ENCODE measurements at regions not wholly inside any gene's neighbourhood (a gene's known extent, or its start where the extent isn't known, plus 50 kb on each side); places are given as distances from the start of the nearest gene placed in this dataset.
"Not testable (repeated sequence)": the region's sequence is repeated elsewhere in the genome, so short reads cannot be mapped to it uniquely, and the experiment has no call there.

DNA sequence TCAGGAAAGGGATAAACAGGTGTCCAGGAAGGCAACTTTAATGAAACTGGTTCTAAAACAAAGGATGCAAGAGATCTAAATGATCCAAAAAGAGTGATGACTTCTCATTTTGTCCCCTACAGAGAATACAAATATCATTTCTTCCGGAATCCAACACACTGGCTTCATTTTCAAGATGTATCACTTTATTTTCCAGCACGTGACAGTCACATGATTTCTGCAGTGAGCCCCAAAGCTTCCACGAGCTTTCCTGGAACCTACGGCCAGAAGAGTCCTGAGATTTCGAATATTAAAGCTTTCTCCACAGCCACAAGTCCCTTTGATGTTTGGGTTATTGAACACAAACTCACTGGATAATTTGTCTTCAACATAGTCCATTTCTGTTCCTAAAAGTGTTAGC lies 198.0 kb downstream of the LRRC70 start:
- DNase-seq (ENCODE audit: low read depth): not testable (repeated sequence)

DNA sequence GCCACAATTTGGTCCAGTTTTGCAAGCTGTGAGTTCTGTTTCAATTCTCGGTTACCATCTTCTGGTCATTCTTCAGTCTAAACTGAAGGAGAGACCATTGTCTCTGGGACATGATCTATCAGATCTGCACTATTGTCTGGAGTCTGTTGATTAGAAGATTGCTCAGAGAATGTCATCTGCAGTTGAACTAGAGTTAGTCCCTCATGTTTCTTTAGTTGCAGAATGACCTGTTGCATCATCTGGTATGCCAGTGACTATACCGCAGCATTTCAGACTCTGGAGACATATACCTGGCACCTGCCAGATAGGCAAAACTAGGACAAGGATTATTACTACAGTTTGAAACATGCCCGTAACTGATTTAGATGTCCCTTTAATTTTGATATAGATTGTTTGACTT lies 194.8 kb downstream of the LRRC70 start:
- DNase-seq (ENCODE audit: low read depth): no peak

DNA sequence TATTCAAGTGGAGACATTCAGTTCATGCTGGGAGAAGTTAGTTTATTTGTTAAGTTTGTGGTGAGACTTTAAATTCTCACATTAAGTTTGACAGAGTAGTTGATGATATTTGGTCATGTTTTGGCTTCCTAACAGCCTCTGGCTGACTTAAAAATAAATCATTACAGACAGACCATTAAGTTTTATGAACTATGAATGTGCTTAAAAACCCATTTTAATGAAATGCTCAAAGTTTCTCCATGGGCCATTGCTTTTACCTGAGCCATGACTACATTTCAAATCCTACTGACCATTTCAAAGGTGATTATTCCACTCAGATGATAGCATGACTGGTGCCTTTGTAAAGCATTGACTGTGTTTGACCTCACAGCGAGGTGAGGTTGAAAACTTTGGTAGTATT lies 192.7 kb downstream of the LRRC70 start:
- DNase-seq (ENCODE audit: low read depth): no peak

DNA sequence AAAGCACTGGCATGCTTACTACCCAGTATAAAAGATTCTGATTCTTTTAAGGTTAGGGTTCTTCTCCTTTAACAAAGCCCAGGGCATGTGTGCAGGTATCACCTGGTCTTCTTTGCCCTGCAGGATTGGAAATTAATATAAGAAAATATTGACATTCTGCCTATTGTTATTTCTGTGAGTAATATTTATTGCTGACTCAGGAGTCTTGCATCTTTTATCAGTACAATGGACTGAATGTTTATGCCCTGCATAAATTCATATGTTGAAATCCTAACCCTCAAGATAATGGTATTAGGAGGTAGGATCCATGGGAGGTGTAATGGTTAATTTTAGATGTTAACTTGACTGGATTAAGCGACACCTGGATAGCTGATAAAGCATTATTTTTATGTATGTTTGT lies 189.0 kb downstream of the LRRC70 start:
- no peak for DNase-seq (ENCODE audit: low read depth)

DNA sequence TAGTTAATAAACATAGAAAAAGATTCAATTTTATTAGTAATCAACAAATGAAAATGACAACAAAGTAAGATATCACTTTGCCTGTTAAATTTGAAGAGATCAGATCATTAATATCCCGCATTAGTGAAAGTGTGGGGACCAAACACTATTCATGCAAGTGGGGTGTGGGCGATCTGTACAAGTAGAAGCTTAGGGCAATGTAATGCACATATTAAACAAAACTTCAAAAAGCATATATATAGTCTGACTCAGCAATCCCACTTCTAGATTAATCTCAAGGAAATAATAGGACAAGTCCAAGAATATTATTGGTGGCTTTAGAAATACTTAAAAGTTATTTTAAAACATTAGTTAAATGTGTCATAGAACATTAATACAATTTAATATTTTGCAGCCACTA lies 188.5 kb downstream of the LRRC70 start:
- DNase-seq (ENCODE audit: low read depth): no peak

DNA sequence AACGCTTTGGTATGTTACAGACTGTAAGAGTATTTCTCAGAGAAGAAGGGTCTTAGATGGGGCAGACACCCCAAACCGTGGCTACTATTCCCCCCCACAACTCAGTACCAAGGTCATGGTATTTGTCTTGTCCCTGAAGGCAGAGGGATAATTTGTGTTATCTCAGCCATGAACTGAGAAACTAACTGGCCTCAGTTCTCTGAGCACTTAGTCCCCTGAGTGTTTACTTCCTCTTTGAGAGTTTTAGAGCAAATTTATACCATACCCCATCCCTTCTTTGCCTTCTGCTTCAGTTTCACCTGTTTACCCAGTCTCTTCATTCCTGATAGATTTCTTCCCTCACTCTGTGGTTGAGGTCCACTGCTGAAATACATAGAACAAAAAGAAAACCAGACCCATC lies 183.9 kb downstream of the LRRC70 start:
- no peak for DNase-seq (ENCODE audit: low read depth)

DNA sequence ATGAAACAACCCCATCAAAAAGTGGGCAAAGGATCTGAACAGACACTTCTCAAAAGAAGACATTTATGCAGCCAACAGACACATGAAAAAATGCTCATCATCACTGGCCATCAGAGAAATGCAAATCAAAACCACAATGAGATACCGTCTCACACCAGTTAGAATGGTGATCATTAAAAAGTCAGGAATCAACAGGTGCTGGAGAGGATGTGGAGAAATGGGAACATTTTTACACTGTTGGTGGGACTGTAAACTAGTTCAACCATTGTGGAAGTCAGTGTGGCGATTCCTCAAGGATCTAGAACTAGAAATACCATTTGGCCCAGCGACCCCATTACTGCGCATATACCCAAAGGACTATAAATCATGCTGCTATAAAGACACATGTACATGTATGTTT lies 179.1 kb downstream of the LRRC70 start:
- DNase-seq (ENCODE audit: low read depth): not testable (repeated sequence)

DNA sequence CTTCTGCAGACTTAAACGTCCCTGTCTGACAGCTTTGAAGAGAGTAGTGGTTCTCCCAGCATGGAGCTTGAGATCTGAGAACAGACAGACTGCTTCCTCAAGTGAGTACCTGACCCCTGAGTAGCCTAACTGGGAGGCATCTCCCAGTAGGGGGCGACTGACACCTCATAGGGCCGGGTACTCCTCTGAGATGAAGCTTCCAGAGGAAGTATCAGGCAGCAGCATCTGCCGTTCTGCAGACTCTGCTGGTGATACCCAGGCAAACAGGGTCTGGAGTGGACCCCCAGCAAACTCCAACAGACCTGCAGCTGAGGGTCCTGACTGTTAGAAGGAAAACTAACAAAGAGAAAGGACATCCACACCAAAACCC lies 174.4 kb downstream of the LRRC70 start:
- not testable (repeated sequence) for DNase-seq (ENCODE audit: low read depth)

DNA sequence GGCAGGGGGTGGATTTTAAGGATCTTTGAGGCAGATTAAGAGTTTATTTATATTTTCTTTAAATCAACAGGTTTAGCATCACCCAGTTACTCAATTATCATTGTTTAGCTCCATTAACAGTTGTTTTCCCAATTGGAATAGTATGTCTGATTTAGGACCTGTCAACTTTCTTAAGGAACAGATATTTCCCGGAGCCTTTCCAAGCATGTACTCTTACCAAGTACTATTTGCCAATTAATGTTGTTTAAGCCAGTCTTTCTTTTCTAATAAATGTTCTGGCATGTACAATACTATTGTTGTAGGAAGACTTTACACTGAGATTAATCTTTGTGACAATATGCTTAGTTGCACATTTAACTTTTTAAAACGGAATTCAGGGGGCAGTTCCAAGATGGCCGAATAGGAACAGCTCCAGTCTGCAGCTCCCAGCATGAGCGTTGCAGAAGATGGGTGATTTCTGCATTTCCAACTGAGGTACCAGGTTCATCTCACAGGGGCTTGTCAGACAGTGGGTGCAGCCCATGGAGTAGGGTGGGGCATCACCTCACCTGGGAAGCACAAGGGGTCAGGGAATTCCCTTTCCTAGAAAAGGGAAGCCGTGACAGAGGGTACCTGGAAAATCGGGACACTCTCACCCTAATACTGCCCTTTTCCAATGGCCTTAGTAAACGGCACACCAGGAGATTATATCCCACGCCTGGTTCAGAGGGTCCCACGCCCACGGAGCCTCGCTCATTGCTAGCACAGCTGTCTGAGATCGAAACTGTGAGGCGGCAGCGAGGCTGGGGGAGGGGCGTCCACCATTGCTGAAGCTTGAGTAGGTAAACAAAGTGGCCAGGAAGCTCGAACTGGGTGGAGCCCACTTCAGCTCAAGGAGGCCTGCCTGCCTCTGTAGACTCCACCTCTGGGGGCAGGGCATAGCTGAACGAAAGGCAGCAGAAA lies 173.7 kb downstream of the LRRC70 start:
- not testable (repeated sequence) for DNase-seq (ENCODE audit: low read depth)

DNA sequence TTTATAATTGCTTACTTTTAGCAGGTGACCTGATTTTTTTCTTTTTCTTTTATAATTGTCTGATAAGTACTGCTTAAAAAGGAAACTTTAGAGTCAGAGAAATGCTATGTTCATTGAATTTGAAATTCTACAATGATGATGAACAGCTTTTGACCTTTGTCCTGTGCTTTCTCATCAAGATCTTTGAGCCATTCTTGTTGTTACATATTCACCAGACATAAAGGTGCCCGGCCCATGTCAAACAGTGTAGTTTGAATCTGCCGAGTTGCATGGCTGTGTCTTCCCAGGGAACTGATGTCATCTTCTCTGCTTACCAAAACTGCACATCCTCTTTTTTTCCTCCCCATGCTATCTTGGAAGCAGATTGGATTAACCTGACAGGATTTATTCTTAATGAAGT lies 163.6 kb downstream of the LRRC70 start:
- DNase-seq (ENCODE audit: low read depth): no peak

DNA sequence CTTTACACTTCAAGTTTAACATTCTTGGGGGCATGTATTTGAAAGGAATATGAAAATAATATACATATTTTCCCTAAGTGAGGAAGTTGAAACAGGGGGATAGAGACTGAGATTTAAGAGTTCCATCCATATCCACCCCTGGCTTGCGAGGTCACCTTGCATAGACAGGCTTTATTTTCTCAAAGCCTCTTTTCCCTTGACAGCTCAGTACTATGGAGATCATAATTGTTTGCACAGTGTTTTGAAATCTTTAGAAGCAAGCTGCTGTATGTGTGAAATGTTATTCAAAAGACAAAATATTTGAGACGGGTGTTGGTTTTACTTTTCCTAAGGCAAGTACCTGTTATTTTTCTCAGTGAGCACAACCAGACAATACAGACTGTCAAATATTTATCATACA lies 163.1 kb downstream of the LRRC70 start:
- no peak for DNase-seq (ENCODE audit: low read depth)

DNA sequence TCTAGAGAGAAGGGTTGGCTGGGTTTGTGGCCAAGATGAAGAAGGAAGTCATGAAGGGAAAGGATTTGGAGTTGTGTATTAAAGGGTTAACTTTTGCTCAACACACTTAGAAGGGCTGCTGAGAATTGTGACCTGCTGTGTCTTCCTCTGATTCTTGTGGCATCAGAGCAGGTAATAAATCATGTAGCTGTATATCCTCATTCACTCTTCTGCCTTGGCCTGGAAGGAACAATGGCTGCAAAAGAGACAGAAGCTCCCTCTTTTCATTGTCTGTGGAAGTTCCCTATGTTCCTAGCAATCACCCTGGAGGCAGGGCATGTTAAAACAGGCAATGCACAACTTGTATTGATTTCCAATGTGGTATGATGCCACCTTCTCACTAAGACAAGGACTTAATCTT lies 159.1 kb downstream of the LRRC70 start:
- DNase-seq (ENCODE audit: low read depth): no peak

DNA sequence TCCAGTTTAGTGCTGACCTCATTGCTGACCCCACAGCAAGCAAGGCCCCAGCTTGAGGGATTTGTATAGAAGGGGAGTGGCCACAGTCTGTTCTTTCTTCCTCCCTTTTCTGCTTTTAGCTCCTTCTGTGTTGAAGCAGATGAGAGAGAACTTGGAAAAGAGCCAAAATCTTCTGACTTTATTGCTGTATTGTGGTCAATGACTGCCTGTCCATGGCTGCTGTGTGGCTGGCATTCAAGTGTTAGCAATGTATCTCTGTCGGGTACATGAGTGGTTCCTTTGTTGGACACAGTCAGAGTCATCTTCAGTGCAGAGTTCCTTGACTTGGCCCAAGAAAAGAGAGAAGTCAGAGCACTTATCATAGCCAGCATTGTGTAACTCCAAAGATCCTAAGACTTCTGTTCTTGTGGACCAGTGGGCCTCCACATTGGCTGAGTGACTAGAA lies 154.1 kb downstream of the LRRC70 start:
- peak; percentile 14 for DNase-seq (ENCODE audit: low read depth)

DNA sequence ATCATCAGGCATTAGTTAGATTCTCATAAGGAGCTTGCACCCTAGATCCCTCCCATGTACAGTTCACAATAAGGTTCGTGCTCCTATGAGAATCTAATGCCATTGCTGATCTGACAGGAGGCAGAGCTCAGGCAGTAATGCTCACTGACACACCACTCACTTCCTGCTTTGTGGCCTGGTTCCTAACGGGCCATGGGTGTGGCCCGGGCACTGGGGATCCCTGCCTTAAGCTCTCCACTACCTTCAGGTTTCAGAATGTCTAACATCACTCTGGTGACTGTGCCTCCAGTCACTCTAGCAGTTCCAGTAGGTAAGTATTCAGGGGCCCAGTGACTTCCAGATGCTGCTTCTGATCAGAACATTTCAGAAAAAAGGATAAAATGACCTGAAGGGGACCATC lies 152.4 kb downstream of the LRRC70 start:
- DNase-seq (ENCODE audit: low read depth): no peak

DNA sequence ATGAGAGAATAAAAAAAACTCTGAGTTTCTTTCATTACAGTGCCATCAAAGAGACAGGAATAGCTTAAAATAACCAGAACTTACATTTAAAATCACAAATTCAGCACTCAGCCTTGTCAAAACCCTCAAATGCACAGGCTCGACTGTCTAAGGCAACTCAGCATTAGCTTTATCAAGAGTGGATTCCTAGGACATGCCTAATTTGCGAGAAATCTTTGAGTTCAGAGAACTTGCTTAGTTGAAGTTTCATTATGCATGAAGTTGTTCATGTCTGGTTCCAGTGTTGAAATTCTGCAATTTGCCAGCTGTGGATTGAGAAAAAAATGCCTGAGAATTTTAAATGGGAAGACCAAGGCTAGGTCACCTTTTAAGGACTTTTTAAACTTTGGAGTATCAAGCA lies 151.1 kb downstream of the LRRC70 start:
- DNase-seq (ENCODE audit: low read depth): no peak

DNA sequence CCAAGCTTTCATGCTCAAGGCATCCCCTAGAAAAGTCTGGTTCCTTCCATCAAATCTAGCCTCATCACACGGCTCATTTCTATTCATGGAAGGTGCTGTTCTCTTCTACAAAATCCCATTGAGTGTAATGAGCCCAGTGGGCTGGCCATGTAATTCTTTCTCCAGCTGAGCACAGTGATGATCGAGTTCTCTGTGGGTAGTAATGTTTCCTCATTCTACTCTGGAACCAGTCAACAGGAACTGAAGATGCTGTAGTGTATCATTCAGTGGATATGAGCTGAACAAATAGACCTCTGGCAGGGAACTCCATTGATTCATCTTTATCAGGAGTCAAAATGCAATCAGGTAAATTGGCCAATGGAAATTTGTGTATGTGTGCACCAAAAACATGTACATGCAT lies 149.2 kb downstream of the LRRC70 start:
- DNase-seq (ENCODE audit: low read depth): no peak

DNA sequence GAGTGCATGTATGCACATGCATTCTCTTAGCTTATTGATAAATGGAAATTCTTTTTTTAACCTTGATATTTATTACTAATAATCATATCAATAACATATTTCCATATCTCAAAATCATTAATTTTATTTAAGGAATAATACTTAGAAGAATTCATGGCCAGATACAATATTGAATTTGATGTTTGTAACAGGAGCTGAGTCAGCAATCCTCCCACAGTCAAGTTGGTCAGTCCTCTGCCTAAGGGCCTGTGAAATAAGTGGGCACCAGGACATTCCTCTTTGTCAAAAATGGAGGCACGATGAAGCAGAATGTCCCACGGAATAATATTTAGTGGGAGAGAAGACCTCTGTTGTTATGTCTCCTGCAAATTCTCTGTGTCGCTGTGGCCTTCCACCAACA lies 148.6 kb downstream of the LRRC70 start:
- DNase-seq (ENCODE audit: low read depth): no peak

DNA sequence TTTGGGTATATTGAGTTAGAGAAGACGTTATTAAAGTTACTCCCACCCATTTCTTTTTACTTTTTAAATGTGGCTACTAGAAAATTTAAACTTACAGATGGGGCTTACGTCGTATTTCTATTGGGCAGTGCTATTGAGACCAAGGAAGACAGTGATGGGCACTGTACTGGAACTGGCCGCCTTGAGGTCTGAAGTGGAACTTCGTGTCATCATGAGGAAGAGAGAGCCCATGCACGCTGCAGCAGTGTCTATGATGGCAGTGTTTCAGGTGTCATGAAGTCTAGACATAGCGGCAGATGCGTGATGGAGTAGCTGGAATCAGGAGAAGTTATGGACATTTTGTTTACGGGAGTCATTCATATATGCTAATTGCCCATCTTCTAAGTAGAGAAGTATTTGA lies 143.7 kb downstream of the LRRC70 start:
- DNase-seq (ENCODE audit: low read depth): no peak

DNA sequence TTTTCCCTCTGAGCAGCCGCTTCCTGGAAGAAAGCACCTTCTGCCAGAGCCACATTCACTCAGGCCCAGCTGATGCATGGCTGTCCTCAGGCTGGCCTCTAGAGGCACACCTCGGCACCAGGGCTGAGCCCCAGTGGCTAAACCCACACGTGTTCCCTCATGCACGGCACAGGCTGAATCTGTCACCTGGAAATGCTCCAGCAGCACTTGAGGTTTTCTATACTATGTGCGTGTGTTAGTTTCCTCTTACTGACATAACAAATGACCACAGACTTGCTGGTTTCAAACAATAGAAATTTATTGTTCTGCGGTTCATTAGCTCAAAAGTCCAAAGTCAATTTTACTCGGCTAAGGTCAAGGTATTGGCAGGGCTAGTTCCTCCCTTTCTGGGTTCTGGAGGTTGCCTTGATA lies 141.4 kb downstream of the LRRC70 start:
- peak; percentile 4 for DNase-seq (ENCODE audit: low read depth)

DNA sequence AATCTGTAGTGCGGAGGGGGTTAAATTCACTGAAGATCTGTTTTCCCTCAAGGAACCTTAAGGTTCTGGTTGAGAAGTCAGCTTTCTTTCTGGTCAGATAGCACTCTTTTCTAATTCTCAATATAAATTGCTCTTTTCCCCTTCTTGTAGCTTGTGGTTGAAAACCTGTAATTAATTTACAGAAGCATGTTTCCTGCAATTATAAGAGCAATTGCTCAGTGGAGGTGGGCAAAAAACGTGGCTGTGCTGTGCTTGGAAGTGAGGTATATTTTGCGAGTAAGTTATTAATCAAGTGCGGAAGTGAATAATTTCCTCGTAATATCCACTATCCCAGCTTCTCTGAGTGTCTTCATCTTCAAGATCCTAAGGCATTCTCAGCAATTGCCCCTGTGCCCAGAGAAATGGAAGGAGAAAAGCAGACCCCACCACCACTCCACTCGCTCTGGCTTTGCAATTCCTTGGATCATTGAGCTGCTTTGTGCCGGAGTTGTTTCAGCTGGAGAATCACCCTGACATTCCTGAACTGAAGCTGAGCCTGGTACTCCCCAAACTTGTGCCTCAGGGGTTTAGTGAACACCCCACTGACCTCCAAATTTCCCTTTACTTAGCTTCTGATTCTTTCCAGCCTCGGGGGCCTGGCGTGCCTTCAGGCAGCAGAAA lies 140.6 kb downstream of the LRRC70 start:
- DNase-seq (ENCODE audit: low read depth): no peak

DNA sequence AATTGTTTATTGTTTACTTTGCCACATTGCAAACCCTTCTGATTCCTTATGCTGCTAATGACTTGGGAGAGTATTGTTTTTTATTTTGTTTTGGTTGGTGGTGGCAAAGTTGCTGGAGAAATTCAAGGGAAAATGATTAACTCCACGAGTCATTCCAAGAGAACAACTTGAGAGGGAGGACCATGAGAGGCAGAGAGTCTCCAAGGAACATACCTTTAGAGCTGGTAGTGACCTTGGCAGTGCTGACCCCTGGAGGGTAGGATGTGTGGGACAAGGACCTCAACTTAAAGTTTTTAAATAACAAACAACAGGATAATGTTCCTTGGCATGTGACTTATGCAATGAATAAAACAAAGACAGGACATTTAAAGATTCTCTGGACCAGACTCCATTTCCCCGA lies 139.7 kb downstream of the LRRC70 start:
- no peak for DNase-seq (ENCODE audit: low read depth)

DNA sequence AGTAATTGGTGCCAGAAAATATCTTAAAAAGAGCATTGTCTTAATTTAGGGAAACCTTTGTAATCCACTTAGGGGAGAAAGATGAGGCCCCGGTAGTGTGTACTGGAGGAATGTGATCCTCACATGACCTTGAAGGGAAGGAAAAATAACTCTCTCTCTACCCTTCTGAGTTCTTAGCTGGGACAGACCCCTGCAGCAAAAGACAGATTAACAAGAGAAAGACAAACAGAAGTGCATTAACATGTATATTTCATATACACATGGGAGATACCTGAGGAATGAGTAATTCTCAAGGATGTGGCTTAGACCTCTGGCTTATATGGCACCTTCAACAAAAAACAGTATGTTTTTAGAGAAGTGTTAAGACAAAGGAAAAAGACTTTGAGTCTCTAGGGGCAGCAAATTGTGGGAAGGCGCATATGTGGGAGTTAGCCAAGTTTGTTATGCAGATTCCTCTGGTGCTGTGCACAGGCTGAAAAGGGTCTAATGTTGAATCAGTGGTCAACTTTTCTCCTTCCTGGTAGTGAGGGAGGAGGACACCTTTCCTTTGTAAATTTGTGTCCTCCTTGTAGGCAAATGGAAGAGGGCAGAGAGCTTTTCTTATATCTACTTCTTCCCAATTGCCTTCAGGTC lies 138.8 kb downstream of the LRRC70 start:
- no peak for DNase-seq (ENCODE audit: low read depth)

DNA sequence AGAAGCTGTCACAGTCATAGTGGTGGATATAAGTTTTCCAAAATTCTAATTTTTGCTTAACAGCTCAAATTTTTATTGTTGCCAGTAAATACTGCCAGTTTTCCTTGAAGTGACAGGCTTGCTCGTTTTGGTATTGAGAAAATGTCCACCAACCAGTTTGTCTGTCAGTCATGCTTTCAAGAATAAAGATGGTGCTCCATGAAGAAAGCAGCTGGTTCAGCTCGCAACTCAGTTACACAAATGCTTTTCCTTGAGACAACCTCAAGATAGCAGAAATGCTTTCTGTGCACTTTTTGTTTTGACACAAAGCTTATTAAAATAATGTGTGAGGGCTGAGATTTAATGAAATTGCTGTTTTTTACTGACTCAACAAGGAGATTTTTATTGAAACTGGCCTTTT lies 135.7 kb downstream of the LRRC70 start:
- no peak for DNase-seq (ENCODE audit: low read depth)

All from amniotic epithelial cell (primary cell).